Esophagus squamous epithelium (tissue), 4 donors: ENCODE measurements at regions not wholly inside any gene's neighbourhood (a gene's known extent, or its start where the extent isn't known, plus 50 kb on each side); places are given as distances from the start of the nearest gene placed in this dataset.

ENCODE experiments used
- CTCF ChIP-seq, 6 experiments: fragments of 450-650 bp in 4 of 6; fragments of 200-600 bp in 2 of 6; sonication (generic) in 2 of 6; IDR thresholded peaks; one replicate each; pipeline ENCODE4 v1.5.1; 2016 to 2019; ENCODE audit warnings: antibody characterized with exemption in 6 of 6, mild to moderate bottlenecking in 4 of 6, moderate library complexity in 4 of 6
- POLR2A ChIP-seq, 4 donors: fragments of 450-650 bp; IDR thresholded peaks; one replicate each; pipeline ENCODE4 v1.6.1; 2017; ENCODE audit warnings: antibody characterized with exemption in 4 of 4, mild to moderate bottlenecking in 4 of 4, moderate library complexity in 3 of 4

GRCh38 chr3:16813336-16813735 lies 71.4 kb upstream of the PLCL2 start:
- no peak for TF ChIP-seq CTCF (IDR thresholded peaks at IDR 0.05)
- TF ChIP-seq POLR2A (IDR thresholded peaks at IDR 0.05), result no peak
